Urothelium cell line (cell line): ENCODE measurements at regions not wholly inside any gene's neighbourhood (a gene's known extent, or its start where the extent isn't known, plus 50 kb on each side); places are given as distances from the start of the nearest gene placed in this dataset.
"Not testable (repeated sequence)": the region's sequence is repeated elsewhere in the genome, so short reads cannot be mapped to it uniquely, and the experiment has no call there.

Experiments used
- DNase-seq: peaks from one replicate; pipeline ENCODE4 v3.0.0; 2011; ENCODE audit warnings: low spot score, mixed read lengths
- FAIRE-seq: peaks from 2 replicates; lab custom pipeline; 2011; peaks lifted over from hg19 to GRCh38; lab: Jason Lieb, UNC

DNA sequence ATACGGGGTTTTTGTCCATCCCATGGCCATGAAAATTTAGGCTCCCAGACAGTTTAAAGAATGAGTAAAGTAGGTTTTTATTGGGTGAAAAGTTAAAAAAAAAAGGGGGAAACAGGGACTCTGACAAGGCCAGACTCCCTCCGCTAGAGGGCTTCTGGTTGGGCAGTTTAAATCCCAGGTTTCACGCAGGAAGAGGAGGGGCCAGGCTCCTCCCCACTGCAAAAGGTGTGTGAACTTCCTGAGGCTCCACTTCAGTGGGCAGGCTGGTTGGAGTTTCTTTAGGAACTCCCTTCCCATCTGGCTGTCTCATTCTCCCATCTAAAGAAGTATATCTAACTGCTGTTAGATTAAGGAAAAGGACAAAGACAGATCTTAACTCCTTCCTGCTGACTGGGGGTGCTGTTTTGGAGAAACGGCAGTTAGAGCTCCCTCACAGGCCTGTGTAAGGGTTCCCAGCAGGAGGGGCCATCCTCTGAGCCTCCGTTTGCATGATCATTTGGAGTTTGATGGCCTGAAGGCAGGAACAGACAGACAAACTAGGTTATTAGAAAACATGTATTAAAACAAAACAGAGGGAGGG lies 1160.7 kb downstream of the CNTNAP5 start:
- no peak for FAIRE-seq
- no peak for DNase-seq

DNA sequence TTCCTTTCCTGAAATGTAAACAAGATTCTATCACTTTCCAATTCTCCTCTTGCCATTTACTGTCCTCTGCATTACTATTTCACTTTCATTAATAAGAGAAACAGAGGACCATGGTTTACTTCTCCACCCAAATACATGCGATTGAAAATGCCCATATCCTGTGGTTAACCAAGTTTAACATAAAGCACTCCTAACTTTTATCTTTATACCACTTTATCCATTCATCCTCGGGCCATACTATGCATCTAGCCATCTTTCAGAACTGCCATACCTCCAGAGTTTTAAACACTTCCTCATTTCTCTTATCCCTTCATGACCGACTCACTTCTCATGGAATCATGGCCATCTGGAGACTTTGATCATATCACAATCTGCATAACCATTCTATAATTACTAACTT lies 1182.3 kb downstream of the CNTNAP5 start:
- no peak for DNase-seq
- no peak for FAIRE-seq

DNA sequence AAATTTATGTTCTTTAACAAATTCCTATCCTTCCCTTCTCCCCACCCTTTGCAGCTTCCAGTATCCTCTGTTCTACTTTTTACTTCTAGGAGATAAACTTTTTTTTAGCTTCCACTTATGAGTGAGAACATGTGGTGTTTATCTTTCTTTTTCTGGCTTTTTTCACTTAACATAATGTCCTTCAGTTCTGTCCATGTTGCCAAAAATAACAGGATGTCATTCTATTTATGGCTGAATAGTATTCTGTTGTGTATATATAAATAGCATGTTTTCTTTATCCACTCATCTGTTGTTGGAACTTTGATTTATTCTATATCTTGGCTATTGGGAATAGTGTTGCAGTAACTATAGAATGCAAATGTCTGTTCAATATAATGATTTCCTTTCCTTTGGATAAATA lies 1191.2 kb downstream of the CNTNAP5 start:
- no peak for FAIRE-seq
- no peak for DNase-seq

DNA sequence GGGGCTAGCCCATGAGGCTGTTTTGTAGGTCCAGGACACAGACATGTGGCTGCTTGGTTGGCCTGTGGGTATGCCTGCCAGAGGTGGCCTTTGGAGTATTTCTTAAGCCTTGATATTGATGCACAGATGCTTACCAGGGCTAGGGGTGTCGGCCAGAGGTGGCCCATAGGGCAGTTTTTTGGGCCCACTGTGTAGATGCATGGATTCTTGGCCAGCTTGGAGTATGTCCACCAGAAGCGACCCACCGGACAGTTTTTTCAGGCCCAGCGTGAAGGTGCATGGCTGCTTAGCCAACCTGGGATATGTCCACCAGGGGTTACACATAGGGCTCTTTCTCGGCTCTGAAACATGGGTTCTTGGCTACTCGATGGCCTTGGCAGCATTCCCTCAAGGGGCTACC lies 1199.1 kb downstream of the CNTNAP5 start:
- DNase-seq: no peak
- FAIRE-seq: no peak

DNA sequence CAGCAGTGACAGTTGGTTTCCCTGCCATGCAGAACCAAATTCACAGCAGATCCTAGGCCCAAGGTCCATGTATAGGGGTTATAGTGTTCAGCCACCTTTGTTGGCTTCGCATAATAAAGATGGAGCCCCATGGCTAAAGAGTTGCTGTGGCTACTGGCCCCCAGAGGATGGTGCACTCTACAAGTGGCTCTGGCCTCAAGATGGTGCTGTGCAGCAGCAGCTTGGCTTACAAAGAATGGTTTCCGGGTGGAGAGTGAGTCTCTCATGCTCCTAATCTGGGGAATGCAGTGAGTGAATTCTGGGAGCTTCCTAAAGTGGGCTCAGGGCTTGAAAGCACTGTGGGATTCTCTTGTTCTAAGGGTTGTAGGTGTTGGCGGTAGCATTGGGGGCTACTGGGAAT lies 1199.7 kb downstream of the CNTNAP5 start:
- FAIRE-seq (no peak), DNase-seq (no peak)

DNA sequence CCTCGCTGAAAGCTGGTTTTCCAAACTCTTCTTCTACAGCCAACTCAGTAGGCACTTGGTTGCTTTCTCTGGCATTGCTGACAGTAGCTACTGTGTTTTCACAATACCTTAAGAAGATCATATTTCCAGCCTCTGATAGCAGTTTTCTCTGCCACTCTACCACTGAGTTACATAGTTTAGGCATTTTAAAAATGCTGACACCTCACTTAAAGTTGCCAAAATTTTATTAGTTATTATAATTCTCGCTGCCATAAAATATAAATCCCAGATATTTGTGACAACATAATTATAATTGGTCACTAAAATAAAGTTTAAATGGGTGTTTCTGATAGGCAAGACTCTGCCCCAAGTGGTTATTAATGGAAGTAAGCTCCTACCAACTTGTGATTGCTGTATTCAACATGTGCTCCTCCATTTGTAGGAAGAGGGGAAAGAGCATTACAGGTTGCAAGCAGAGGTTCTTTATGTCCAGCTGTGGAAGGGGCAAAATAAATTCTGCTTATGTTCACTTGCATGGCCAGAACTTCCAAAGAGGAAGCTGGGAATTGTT lies 1202.8 kb downstream of the CNTNAP5 start:
- no peak for DNase-seq
- no peak for FAIRE-seq

DNA sequence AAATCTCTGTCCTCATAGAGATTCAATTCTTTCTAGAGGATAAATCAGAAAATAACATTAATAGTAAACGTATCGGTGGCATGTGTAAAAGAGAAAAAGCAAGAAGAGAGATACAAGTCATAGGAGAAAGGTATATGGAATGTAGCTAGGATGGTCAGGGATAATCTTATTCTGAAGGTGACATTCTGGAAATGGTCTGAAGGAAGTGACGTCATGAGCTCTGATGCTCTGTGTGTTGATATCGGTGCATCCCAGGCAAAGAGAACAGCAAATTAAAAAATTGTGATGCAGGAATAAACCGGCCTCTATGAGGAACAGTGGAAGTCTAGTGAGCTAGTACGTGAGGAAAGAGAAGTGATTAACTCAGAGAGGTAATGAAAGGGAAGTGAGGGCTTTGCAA lies 1215.8 kb downstream of the CNTNAP5 start:
- FAIRE-seq: no peak
- DNase-seq: no peak

DNA sequence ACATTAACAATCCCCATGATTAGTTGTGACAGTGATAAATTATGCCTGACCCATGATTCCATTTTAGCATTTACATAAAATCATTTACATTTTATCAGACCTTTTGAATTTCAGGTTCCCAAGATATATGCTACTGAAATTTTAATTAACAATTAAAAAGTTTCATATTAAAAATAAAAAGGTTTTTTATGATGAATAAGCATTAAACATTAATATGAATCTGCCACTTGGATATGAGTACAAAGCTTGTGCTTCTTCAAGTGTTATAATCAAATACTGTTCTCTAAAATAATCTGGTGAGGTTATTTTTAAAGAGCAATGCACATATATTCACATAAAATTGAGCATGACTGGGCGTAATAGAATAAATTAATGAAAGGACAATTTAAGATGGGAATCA lies 1218.0 kb downstream of the CNTNAP5 start:
- FAIRE-seq: no peak
- DNase-seq: no peak

DNA sequence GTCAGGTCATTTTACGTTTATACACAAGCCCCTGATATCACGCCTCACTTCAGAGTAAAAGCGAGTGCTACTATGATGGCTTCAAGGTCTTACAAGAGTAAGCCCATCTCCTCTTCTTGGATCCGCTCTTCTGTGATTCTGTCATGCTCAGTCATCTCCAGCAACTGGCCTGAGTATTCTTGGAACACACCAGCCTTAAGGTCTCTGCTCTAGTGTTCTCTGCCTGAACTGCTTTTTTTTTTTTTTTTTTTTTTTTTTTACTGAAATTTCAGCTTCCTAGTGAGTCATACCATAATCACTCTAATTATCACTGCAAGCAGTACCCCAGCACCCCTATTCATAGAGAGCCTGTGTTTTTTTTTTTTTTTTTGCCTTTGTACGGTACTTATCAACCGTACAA lies 1228.9 kb downstream of the CNTNAP5 start:
- DNase-seq (no peak), FAIRE-seq (no peak)

DNA sequence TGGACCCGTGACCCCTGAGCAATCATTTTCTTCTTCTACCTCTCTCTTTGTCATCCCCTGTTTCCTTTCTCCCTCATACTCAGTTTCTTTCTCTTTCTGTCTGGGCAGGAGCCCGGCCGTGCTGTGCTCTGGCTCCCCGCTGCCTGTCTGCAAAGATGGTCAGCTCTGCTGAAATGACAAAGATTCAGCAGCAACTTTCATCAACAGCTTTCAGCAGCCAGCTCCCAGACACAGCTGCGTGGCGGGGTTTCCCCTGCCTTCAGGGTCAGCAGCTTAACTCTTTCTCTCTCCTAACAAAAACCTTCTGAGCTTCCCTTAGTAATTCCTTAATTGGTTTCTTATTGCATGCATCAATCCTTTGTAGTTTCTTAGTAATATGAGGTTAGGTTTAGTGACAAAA lies 1234.4 kb downstream of the CNTNAP5 start:
- DNase-seq (no peak), FAIRE-seq (no peak)

DNA sequence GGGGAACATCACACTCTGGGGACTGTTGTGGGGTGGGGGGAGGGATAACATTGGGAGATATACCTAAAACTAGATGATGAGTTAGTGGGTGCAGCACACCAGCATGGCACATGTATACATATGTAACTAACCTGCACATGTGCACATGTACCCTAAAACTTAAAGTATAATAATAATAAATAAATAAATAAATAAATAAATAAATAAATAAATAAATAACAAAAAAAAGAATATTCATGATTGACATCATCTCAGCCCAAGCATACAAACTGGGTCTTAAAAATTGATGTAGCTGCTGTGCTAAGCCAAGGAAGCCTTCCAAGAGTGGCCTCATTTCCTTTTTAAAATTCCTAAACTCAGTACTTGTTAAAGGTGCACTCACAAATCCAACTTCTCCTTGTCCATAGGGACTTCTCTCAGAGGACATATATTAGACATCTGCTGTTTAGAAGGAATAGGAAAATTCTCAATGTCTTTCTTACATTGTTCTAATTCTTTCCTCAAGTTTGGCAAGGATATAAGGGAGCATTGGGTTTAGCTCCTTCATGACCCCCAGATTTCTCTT lies 1235.4 kb downstream of the CNTNAP5 start:
- DNase-seq, FAIRE-seq: not testable (repeated sequence)

DNA sequence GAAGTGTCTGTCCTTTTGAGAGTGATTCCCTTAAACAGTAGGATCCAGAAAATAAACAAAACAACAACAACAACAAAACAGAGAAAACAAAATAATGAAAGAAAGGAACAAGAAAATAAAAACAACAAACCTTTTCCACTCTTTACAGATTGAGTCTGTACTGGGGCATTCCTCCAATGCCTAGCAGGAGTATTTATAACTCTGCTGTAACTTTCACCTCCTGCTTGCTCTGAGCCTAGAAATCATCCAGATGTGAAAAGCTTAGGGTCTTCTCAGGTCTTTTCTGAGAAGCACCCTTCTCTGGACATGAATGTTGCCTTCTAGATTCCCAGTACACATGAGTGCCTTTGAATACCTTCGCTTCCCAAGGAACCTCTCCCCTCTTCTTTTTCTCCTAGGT lies 1239.4 kb downstream of the CNTNAP5 start:
- FAIRE-seq: no peak
- no peak for DNase-seq

DNA sequence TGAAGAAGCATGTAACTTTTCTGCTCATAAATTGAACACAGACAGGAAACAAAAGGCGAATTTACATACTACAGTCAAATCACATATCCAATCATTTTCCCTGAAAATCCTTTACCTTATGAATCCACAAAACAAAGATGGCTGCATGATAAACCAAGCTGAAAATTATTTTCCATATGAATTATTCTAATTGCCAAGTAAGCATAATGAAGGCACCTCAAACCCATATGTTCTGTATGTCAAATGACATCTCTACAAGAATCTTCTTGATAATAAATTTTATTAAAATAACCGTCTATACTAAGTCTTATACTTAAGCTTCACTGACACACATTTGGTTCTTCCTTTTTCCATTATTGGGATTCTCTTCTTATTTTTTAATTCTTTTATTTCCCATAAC lies 1242.6 kb downstream of the CNTNAP5 start:
- FAIRE-seq (no peak), DNase-seq (no peak)

DNA sequence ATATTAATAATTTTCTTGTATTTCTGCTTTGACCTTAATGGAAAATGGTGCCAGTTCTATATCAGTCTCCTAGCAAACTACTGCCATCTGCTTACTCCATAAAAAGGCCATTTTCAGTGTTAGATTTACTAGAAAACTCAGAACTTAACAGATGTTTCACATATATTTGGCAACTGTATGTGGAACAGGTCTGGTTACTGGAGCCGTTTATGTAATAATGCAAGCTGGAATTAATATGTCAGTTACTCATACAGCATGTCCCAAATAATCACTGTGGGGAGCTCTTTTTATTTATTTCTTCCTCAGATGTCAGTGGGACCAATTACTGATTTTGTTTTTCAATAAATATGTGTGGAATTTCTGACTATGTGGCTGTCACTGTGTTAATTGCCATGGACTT lies 1247.6 kb downstream of the CNTNAP5 start:
- DNase-seq (no peak), FAIRE-seq (no peak)

DNA sequence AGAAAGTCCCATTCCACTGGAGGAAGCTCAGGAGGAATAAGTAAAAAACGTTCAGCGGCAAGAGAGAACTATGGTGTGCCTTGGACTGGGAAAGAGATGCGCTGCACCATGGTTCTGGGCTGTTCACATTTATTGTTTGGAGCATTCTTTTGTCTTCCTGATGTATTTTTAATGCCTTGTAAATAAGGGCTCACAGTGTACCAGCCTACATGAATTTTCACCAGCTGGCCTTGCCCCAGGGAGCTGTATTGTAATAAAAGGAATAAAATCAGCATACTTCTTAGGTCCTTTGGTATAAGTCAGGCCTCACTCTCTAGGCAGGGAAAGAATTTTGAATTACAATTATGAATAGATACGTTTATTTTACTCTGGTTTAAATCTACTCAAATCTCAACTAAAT lies 1249.6 kb downstream of the CNTNAP5 start:
- DNase-seq: no peak
- no peak for FAIRE-seq

DNA sequence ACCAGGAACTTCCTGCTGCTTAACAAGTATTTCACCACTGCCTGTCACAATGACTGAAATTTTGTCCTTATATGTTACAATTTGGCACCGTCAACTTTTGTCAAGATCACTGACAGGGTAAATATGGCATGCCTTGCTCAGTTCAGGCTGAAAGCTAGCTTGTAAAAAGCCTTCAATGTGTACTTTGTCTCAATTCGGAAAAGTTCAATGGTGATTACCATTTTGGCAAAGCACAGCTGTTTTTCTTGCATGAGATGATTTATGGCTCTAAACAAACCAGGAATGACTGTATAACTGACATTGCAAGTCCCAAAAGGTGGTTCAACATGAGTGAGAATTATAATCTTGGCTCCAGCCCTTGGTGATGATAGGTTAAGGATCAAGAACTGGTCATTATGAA lies 1255.2 kb downstream of the CNTNAP5 start:
- no peak for FAIRE-seq
- no peak for DNase-seq

DNA sequence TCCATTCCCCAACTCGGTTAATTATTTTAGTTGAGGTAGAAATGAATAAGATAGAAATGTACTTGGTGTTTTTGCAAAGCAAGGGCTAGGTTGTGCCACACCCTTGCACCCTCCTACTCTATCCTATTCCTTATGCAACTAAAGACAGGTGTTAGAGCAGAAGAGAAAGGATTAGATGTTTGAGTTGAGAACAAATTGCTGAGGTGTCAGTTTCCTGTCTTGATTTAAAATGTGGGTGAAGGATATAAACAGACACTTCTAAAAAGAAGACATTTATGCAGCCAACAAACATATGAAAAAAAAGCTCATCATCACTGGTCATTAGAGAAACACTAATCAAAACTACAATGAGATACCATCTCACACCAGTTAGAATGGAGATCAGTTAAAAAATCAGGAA lies 1256.2 kb downstream of the CNTNAP5 start:
- FAIRE-seq: no peak
- no peak for DNase-seq

DNA sequence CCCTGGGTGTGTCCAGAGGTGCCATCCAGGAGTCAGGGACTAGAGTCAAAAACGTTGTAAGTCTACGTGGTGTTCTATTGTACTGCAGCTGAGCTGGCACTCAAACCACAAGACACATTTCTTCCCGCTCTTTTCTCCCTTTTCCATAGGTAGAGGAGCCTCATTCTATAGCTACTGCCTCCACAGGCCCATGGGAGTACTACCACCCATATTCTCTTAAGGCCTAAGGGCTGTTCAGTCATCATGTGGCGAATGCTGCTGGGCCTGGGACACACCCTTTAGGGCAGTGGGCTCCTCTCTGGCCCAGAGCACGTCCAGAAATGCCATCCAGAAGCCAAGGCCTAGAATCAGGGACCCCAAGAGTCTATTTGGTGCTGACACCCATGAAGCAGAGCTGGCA lies 1271.7 kb downstream of the CNTNAP5 start:
- no peak for DNase-seq
- FAIRE-seq: no peak

DNA sequence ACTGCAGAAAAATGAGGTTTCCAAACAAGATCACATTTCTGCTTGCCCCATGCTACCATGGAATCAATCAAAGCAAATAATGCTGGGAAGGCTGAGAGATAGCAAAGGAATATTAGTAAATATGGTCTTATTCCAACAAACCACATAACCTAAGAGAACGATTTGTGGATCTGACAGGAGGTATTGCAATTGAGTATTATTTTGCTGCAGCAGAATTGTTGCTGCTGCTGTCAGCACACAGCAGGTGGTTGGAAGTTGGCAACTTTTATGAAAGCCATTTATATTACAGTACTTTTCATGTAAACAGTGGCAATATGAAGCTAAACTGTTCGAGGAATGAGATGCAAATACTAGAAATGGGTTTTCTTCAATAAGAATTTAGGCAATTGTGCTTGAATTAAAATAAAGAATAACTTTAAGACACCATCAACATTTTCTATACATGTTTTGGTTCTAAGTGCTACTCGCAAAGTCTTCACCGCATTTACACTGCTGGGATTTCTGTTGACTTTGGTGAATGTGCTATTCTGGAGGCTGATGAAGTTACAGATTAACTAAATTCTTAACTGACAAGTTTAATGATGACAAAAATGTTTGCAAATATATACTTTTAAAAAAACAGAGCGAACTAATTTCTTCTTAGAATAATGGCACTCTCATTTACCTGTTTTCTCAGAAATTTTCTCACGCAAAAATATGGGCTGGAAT lies 1285.7 kb downstream of the CNTNAP5 start:
- FAIRE-seq: no peak
- no peak for DNase-seq

DNA sequence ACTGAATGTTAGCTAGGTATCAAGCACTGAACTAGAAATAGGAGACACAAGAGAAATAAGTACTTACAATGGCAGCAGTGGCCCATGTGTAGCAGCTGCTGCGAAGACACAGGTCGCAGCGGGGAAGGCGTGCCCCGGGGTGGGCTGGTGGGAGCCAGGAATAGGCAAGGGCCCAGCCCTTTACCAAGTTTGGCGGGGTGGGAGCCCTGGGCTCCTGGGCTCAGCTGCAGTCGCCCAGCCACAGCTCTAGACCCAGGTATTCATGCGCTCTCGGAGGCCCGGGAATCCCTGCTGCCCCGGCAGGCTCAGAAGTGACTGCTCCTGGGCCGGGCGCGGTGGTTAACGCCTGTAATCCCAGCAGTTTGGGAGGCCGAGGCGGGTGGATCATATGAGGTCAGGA lies 1287.3 kb downstream of the CNTNAP5 start:
- no peak for DNase-seq

DNA sequence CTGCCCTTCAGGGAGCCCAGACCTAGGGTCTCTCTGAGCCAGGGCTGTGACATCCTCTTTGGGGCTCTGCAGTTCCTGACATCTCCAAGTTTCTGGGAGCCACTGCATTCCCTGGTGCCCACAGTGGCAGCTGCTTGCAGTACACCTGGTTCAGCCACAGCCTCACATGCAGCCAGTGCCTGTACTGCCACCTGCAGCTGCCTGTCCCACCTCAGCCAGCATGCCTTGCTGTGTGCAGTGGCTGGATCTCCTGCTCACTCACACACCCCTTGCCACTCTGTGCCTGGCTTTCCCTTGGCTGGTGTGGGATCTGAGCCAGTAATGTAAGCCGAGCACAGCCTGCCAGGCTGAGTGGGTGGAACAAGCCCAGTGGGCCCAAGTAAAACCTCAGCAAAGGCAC lies 1288.7 kb downstream of the CNTNAP5 start:
- DNase-seq (no peak), FAIRE-seq (no peak)

More for the DNA sequence above, 1287.3 kb downstream of the CNTNAP5 start:
- no peak for FAIRE-seq

DNA sequence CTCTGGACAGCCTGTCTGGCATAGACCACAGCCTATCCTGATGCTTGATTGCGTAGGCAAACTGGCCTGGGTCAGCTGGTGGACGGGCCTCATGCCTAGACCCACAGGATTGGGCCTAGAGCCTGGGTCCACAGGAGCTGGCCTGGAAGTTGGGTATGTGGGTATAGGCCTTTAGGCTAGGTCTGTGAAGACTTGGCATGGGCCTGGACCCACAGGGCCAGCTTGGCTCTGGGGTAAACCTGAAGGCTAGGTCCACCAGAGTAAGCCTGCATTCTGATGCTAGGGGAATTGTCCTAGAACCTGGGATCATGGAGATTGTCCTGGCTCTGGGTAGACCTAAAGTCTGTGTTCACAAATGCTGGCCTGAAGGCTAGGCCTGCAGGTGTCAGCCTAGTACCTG lies 1293.7 kb downstream of the CNTNAP5 start:
- FAIRE-seq: no peak
- DNase-seq: no peak
